Esophagus muscularis mucosa (tissue), 4 donors: ENCODE measurements at regions not wholly inside any gene's neighbourhood (a gene's known extent, or its start where the extent isn't known, plus 50 kb on each side); places are given as distances from the start of the nearest gene placed in this dataset.

ENCODE experiments used
- DNase-seq: peaks from one replicate; pipeline ENCODE4 v3.0.0-alpha.2; 2017; ENCODE audit errors: extremely low spot score
- H3K27ac ChIP-seq, 4 donors: fragments of 200-600 bp; sonication (generic); replicated peaks in 1 of 4; 1 replicate in 3 of 4; 2 replicates in 1 of 4; pipeline ENCODE4 v1.5.1; 2016 to 2019; ENCODE audit warnings: mild to moderate bottlenecking in 1 of 4
- H3K27me3 ChIP-seq, 4 donors: fragments of 200-600 bp; sonication (generic); one replicate each; pipeline versions ENCODE4 v1.5.1 to v1.6.0; 2016 to 2019
- H3K36me3 ChIP-seq, 4 donors: fragments of 200-600 bp; sonication (generic); one replicate each; pipeline ENCODE4 v1.5.1; 2016 to 2019
- H3K4me1 ChIP-seq, 4 donors: fragments of 200-600 bp; sonication (generic); one replicate each; pipeline ENCODE4 v1.5.1; 2016 to 2019
- H3K4me3 ChIP-seq, 4 donors: fragments of 200-600 bp; sonication (generic); 1 replicate in 2 of 4; 2 replicates in 2 of 4; pipeline ENCODE4 v1.5.1; 2016 to 2019; ENCODE audit warnings: mild to moderate bottlenecking in 4 of 4, moderate library complexity in 1 of 4
- H3K9me3 ChIP-seq, 4 donors: fragments of 200-600 bp; sonication (generic); 1 replicate in 3 of 4; 2 replicates in 1 of 4; pipeline ENCODE4 v1.5.1; 2016 to 2019
- CTCF ChIP-seq, 3 experiments: fragments of 200-600 bp in 2 of 3; fragments of 450-650 bp in 1 of 3; sonication (generic) in 2 of 3; IDR thresholded peaks; one replicate each; pipeline ENCODE4 v1.5.1; 2017 to 2019; ENCODE audit warnings: antibody characterized with exemption in 3 of 3, mild to moderate bottlenecking in 2 of 3, moderate library complexity in 1 of 3
- EP300 ChIP-seq: sonication (generic); formaldehyde crosslinking; IDR thresholded peaks from one replicate; pipeline ENCODE4 v1.6.1; 2017; ENCODE audit warnings: antibody characterized with exemption
- POLR2A ChIP-seq: fragments of 450-650 bp; IDR thresholded peaks from one replicate; pipeline ENCODE4 v1.6.1; 2017; ENCODE audit warnings: antibody characterized with exemption, moderate library complexity, mild to moderate bottlenecking, low read depth
- POLR2AphosphoS5 ChIP-seq, 2 donors: sonication (generic); formaldehyde crosslinking; IDR thresholded peaks; one replicate each; pipeline ENCODE4 v1.6.1; 2017; ENCODE audit warnings: antibody characterized with exemption in 2 of 2
- WGBS: methylation state at CpG from one replicate; pipeline ENCODE4 v1.1.5; 2018; 5-methylcytosine and 5-hydroxymethylcytosine counted together
- intact Hi-C: fragments of 100-400 bp; cut with DNase I; formaldehyde crosslinking; loops from one replicate; pipeline ENCODE4 v1.15.1; 2023

GRCh38 chr9:106277966-106278365 is 583.6 kb downstream of the TMEM38B start:
- H3K27me3 ChIP-seq, result no peaks in the 10 kb centered on the region
- intact Hi-C loops, result no loop called here
- H3K27ac ChIP-seq, result no peak overlapping the region
- WGBS, result 69% methylated on average over 6 of the region's 6 CpGs
- no peaks in the 10 kb centered on the region for H3K36me3 ChIP-seq
- DNase-seq, result no peak
- no peak overlapping the region for H3K4me3 ChIP-seq
- no peaks in the 10 kb centered on the region for H3K9me3 ChIP-seq
- TF ChIP-seq POLR2A, result no peak
- no peak for TF ChIP-seq POLR2AphosphoS5 (IDR thresholded peaks at IDR 0.05)
- TF ChIP-seq CTCF (IDR thresholded peaks at IDR 0.05), result no peak
- no peak for TF ChIP-seq EP300
- no peaks in the 10 kb centered on the region for H3K4me1 ChIP-seq

- no peaks in the 10 kb centered on the region for H3K36me3 ChIP-seq
These were observed 579.2 kb upstream of the ZNF462 start for GRCh38 chr9:106283769-106284168.

GRCh38 chr9:106284296-106284695 is 578.7 kb upstream of the ZNF462 start:
- Histone ChIP-seq H3K4me3 (no peak overlapping the region), H3K36me3 (no peaks in the 10 kb centered on the region), H3K4me1 (peaks cover 5 to 17% (median 9%) of the 10 kb centered on the region in 4 donors), H3K9me3 (no peaks in the 10 kb centered on the region), H3K27me3 (no peaks in the 10 kb centered on the region), H3K27ac (no peak overlapping the region)
- 74% methylated on average over 4 of the region's 4 CpGs for WGBS
- intact Hi-C loops, result no loop called here
- peak in 1 of 3 experiments; percentile 3 for TF ChIP-seq CTCF (IDR thresholded peaks at IDR 0.05)
- no peak for TF ChIP-seq POLR2A
- no peak for DNase-seq

More at GRCh38 chr9:106283769-106284168, 579.2 kb upstream of the ZNF462 start:
- H3K9me3 ChIP-seq, result no peaks in the 10 kb centered on the region
- no peak overlapping the region for H3K4me3 ChIP-seq
- TF ChIP-seq POLR2A (no peak), EP300 (no peak), CTCF (IDR thresholded peaks at IDR 0.05) (no peak), POLR2AphosphoS5 (IDR thresholded peaks at IDR 0.05) (no peak)
- peaks cover 5 to 17% (median 9%) of the 10 kb centered on the region in 4 donors for H3K4me1 ChIP-seq
- DNase-seq, result no peak
- intact Hi-C loops, result no loop called here
- no peak overlapping the region for H3K27ac ChIP-seq
- 73% methylated on average over 5 of the region's 5 CpGs for WGBS
- H3K27me3 ChIP-seq, result no peaks in the 10 kb centered on the region

- H3K4me1 ChIP-seq, result peaks cover 5 to 17% (median 9%) of the 10 kb centered on the region in 4 donors
- no peaks in the 10 kb centered on the region for H3K27me3 ChIP-seq
- TF ChIP-seq POLR2A (no peak), CTCF (IDR thresholded peaks at IDR 0.05) (peak in 1 of 3 experiments; percentile 3)
- H3K27ac ChIP-seq, result no peak overlapping the region
- no peak for DNase-seq
- H3K9me3 ChIP-seq, result no peaks in the 10 kb centered on the region
- H3K36me3 ChIP-seq, result no peaks in the 10 kb centered on the region
- intact Hi-C loops, result no loop called here
- H3K4me3 ChIP-seq, result no peak overlapping the region
These were observed 576.7 kb upstream of the ZNF462 start for GRCh38 chr9:106286249-106286648.

GRCh38 chr9:106287091-106287631 is 575.8 kb upstream of the ZNF462 start:
- Histone ChIP-seq H3K27ac (peak overlapping the region in 2 of 4 donors; percentile 33 to 48), H3K27me3 (no peaks in the 10 kb centered on the region), H3K4me3 (peak overlapping the region; percentile 28 to 43 (median 36)), H3K4me1 (peaks cover 5 to 17% (median 9%) of the 10 kb centered on the region in 4 donors), H3K9me3 (no peaks in the 10 kb centered on the region), H3K36me3 (no peaks in the 10 kb centered on the region)
- no peak for TF ChIP-seq POLR2AphosphoS5 (IDR thresholded peaks at IDR 0.05)
- no peak for TF ChIP-seq EP300
- no peak for TF ChIP-seq CTCF (IDR thresholded peaks at IDR 0.05)
- no peak for TF ChIP-seq POLR2A
- 18% methylated on average over 10 of the region's 10 CpGs for WGBS
- intact Hi-C loops, result no loop called here
- DNase-seq, result no peak
